GM18520 (cell line): ENCODE measurements at regions not wholly inside any gene's neighbourhood (a gene's known extent, or its start where the extent isn't known, plus 50 kb on each side); places are given as distances from the start of the nearest gene placed in this dataset.

ENCODE experiments used
- ATAC-seq: cut with Tn5 transposase; IDR thresholded peaks from one replicate; pipeline ENCODE4 v1.9.1; 2021; ENCODE audit not compliant: unreplicated experiment

DNA sequence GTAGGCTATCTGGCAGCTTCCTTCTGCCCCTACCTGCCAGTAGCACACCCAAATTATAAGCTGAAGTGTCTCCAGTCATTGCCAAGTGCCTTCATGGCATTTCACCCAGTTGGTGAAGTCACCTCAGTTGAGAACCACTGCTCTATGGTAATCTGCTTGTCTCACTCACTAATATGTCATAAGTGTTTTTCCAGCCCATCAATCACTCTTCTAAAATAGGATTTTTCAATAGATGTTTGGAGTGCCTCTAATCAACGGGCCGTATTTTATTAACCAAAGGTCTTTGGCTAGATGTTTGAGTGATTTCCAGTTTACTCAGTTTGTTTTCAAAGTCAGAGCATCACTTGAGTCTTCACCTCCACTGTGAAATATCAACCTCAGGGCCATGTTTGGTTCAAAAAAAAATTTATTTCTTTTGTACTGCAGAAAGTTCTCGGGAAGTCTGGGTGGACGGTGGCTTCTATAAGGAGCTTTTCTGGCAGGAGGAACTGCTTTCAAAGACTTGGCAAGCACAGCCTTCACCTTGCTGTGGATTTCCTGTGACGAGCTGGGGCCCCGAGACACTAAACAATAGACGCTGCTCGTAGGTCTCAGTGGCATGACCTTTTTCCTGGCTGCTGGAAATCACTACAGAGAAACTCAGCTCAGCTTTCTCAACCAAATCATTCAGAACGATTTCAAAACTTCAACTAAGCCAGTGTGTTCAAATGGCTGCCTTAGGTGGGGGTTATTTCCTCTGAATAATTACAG, 95.2 kb upstream of the FOXF1 start:
- ATAC-seq, result no peak

- ATAC-seq, result no peak
Measured at GRCh38 chr16:86418981-86419380, 91.3 kb upstream of the FOXF1 start.

GRCh38 chr16:86419518-86419917, 90.8 kb upstream of the FOXF1 start:
- ATAC-seq, result no peak

GRCh38 chr16:86421995-86422394, 88.3 kb upstream of the FOXF1 start:
- no peak for ATAC-seq

DNA sequence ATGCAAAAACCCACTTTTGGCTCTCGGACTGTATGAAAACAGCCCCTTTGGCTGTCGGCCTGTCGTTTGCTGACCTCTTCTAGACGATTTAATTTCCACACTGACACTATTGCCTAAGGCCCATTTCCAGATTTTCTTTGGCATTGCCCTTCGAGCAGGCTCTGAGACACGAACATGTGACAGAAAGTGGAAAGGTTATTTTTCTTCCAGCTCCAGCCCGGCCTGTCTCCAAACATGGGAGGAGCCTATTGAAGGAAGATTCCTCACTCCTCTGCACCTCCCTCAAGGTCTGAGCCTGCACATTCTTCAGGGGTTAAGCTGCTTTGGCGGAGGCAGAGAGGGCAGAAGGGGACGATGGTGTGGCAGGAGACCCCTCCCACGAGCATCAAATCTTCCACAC, 85.9 kb upstream of the FOXF1 start:
- ATAC-seq, result no peak

DNA sequence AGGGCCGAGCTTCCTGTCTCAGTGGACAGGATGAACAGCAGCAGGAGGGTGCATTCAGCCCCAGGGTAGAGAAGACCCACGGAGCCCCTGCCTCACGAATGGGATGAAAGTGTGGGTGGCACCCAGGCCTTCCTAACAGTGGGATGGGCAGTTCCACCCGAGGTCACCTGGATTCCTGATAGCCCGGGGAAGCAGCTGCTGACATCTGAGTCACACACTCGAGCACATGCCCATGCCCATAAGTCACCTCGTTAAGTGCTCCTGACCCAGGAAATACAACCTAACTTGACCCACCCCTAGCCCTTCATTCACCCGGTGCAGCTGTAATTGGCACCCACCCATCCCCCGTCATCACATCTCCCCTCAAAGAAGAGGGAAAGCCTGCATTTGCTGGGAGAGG, 85.3 kb upstream of the FOXF1 start:
- no peak for ATAC-seq

GRCh38 chr16:86426063-86426642, 84.2 kb upstream of the FOXF1 start:
- ATAC-seq, result no peak

GRCh38 chr16:86427433-86427851, 82.9 kb upstream of the FOXF1 start:
- ATAC-seq, result no peak

DNA sequence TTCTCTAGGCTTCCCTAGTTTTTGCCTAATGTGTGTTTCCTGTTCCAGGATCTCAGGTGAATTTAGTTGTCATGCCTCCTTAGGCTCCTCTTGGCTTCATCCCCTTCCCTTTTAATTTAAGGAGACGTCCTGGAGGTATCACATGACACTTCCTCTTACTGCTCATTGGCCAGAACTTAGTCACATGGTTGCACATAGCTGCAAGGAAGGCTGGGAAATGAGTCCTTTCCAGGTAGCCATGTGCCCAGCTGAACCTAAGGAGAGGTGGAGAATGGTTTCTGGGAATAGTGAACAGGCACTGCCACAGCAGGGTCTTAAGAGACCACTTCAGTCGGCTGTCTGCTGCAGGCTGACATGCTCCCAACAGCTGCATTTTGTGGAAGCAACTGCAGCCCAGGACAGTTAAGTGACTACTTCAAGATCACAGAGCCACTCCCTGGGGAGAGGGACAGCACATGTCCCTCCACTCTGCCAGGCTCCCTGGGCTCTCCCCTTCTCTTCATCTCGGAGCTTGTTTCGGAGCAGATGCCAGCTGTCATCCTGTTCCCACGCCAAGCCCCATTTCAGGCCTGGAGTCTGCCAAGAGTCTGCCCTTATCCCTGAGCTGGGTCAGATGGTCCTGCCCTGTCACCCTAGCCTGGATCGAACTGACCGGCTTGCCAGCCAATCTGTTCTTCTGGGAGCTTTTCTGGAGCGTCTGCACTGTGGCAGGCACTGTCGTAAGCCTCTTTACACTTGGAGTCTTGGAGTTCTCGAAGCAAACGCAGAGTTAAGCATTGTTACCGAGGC, 81.4 kb upstream of the FOXF1 start:
- no peak for ATAC-seq

DNA sequence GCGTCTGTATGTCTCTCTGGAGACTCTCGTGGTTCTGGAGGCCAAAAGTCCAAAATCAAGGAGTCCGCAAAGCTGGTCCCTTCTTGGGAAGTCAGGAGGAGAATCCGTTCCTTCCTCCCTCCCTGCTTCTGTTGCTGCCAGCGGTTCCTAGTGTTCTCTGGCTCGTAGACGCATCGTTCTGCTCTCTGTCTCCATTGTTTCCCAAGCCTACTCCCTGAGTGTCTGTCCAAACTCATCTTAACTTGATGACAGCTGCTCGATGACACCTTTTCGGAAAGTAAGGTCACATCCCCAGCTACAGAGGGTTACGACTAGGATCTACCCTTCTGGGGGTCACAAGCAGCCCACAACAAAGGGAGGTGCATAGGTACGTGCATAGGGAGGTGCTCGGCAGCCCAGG, 80.7 kb upstream of the FOXF1 start:
- no peak for ATAC-seq

GRCh38 chr16:86430814-86431213, 79.5 kb upstream of the FOXF1 start:
- ATAC-seq, result no peak

DNA sequence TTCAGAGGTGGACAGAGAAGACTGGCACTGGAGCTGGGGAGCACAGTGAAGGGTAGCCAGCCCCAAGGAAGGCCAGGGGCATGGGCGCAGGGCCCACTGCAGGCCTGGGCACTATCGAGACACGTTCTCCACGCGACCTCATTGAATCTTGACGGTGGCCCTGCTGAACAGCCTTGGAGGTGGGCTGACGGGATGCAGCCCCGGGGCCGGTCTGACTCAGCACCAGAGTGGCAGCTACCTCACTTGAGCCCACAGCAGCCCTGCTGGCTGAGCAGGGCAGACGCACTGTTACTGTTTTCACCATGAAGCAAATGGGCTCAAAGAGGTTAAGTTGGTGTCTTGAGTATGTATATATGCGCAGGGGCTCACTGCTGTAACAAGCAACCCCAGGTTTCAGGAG, 78.8 kb upstream of the FOXF1 start:
- no peak for ATAC-seq

- no peak for ATAC-seq
Measured at GRCh38 chr16:86432048-86432447, 78.3 kb upstream of the FOXF1 start.

DNA sequence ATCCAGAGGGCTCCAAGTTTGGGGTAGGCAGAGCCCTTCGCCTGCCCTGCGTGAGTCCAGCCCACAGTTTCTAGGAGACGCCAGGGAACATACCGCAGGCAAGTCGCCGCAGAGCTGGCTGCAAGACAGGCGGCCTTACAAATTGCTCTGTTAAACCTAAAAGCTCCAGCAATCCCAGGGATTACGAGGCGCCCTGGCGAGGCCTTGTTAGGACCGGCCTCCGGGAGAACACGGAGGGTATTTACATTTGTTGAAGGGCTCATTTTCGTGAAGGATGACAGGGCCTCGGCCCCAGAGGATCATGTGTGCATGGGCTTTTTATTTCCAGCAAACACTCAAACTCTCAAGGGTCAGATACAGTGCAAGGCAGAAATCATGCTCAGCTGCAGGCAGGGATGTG, 77.6 kb upstream of the FOXF1 start:
- no peak for ATAC-seq

DNA sequence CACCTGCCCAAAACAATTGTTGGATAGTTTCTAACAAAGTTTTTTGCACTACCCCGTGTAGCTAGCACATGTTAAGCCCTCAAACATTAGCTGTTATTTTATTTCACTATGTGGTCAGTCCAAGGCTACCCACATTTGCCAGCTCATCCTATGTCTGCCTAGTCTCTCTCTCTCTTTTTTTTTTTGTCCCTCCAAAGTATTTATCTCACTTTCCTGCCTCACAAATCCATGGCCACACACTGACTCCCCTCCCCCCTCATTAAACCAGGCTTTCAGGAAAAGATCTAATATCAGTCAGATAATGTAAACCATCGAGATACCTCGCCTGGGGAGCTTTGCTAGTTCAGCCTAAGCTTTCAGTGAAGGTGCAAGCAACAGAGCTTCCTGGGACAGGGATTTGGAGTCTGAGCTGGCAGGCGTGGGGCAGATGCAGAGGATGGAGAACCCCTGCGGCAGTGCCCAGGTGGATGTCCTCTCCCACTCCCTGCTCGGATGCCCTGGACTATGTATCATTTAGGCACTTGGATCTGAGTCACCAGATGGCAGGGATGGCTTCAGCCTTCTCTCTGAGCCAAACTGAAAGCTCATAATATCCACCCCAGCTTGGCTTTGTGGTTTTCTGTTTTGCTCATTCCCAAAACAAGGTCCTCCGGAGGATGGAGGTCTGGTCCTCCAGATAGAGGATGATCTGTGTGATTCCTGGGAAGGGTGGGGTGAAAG, 73.7 kb upstream of the FOXF1 start:
- no peak for ATAC-seq

DNA sequence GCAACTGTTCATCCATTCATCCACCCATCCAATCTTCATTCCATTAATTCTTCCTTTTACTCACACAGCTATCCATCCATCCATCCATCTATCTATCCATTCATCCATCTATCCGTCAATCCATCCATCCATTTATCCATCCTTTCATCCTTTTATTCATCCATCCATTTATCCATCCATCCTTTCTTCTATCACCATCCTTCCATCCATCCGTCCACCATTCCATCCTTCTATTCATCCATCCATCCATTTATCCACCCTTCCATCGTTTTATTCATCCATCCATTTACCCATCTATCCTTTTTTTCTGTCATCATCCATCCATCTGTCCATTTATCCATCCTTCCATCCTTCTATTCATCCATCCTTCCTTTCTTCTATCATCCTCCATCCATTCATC, 73.0 kb upstream of the FOXF1 start:
- no peak for ATAC-seq

GRCh38 chr16:86442703-86443102, 67.6 kb upstream of the FOXF1 start:
- ATAC-seq, result no peak

DNA sequence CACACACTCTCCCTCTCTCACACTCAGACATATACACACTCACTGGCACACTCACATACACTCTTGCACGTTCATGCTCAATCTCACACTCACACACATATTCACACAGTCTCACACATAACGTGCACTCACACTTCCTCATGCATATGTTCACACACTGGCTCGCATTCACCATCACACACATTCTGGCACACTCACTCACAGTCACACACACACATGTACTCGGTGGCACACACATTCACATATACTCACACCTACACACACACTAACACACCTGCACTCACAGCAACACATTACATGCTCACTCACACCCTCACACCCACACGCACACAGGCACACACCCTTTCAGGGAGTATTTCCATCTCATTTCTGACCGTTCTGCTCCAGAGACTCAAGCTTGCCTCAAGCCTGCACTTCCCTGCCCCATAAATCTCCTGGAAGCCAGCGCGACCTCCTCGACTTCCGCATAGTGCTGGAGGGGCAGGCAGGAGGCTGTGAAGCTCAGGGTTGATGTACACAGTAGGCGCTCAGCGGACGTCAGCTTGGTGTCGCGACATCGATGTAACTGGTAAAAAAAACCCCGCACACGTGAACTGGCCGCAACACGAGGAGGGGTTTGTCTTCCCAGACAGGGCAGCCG, 66.7 kb upstream of the FOXF1 start:
- ATAC-seq, result no peak

- no peak for ATAC-seq
Measured at GRCh38 chr16:86444261-86444660, 66.1 kb upstream of the FOXF1 start.

DNA sequence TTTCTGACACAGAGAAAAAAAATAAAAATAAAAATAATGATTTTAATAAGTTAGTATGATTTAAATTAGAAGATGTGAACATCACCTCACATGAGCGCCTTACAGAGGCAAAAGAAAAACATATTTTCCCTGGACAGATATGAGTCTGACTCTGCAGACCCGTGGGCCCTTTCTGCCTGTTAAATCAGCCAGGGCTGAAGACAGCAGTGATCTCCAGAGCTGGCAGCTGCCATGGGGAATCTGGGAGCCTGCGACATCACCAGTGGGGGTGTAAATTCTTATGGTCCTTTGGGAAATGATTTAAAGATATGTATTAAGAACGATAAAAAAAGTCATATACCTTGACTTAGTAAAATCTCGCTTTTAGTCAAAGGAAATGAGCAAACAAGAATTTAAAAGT, 65.7 kb upstream of the FOXF1 start:
- no peak for ATAC-seq

DNA sequence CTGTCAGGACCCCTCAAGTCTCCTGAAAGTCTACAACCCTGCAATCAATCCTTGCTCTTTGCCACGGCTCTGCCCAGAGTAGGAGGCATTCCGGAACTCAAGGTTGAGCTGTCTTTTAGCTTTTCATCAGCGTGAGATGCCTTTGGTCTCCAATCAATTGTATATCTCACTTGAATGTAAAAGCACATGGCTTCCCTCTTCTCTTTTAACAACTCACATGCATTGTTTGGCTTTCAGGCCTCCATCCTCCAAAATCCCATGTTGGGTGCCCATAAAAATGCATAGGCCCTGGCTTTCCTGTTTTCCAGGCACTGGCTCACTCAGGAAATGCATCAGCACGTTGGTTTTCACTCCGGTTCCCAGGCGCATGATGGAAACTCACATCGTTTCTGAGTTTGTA, 64.0 kb upstream of the FOXF1 start:
- no peak for ATAC-seq
